ENCODE measurements at regions not wholly inside any gene's neighbourhood (a gene's known extent, or its start where the extent isn't known, plus 50 kb on each side); places are given as distances from the start of the nearest gene placed in this dataset.
"Not testable (repeated sequence)": the region's sequence is repeated elsewhere in the genome, so short reads cannot be mapped to it uniquely, and the experiment has no call there.

DNA sequence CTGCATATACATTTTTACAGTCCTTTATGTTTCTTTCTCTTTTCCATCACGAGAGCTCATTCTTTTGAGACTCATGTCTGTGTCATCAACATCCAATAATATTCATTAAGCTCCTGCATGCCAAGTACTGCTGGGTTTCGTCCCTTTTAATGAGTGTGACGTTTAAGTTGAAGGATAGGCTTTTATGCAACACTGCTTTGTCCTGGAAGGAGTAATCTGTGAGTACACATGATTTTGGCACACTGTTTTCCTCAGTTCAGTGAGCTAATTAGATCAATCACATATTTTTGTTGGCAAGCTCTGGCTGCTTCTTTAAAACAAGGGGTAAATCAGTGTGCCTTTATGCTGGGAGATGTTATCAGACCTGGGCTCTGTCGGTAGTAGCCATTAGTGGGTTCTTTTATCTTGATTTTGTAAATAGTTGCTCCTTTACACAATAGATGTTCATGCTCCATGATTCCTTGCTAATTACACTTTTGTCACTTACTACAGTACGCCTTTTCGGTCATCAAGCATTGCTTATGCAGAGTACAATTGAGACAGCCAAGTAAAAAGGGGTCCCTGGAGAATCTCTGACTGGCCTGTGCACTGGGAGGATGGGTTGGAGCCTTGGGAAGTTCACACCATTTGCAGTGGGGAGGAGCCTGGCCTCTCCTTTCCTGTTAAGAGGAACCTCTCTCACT is 132.6 kb downstream of the FHIP1A start:
- H3K4me1 ChIP-seq (ENCODE audit: low read length): no peaks in the 10 kb centered on the region
- no peak overlapping the region for H3K4me2 ChIP-seq (ENCODE audit: low read length)
- H4K20me1 ChIP-seq (ENCODE audit: insufficient read depth, low read length): no peaks in the 10 kb centered on the region
- H3K36me3 ChIP-seq (replicated peaks; ENCODE audit: low read depth, low read length): no peaks in the 10 kb centered on the region
- peaks cover 5% of the 10 kb centered on the region; the same call in 1 of the 2 replicates for H3K9me3 ChIP-seq (ENCODE audit: insufficient read depth, low read length)
- H3K27me3 ChIP-seq (ENCODE audit: low read depth, low read length): peaks cover 3% of the 10 kb centered on the region
- H2AFZ ChIP-seq (ENCODE audit: low read depth, low read length): no peak overlapping the region
- no peak overlapping the region for H3K4me3 ChIP-seq (ENCODE audit: low read length)
- TF ChIP-seq CTCF (IDR thresholded peaks at IDR 0.05; ENCODE audit: low read depth, low read length) (no peak), EZH2phosphoT487 (IDR thresholded peaks at IDR 0.05; ENCODE audit: low read depth) (no peak)
- no peaks in the 10 kb centered on the region for H3K79me2 ChIP-seq (ENCODE audit: low read length)
- no peak overlapping the region for H3K27ac ChIP-seq (ENCODE audit: low read length)
- no peak overlapping the region for H3K9ac ChIP-seq (ENCODE audit: low read length)

DNA sequence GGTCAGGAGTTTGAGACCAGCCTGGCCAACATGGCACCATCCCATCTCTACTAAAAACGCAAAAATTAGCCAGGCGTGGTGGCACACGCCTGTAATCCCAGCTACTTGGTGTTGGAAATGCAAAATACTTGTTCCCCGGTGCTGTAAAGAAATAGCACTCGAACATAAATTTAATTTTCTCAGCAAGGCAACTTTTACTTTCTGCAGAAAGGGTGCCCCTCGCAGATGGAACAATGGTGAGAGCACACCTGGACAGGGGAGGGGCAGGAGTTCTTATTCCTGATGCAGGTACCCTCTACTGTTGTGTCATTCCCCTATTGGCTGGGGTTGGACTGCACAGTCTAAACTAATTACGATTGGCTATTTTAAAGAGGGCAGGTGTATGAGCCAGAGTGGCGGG is 139.7 kb downstream of the FHIP1A start:
- no peak overlapping the region for H3K4me2 ChIP-seq (ENCODE audit: low read length)
- no peak overlapping the region for H2AFZ ChIP-seq (ENCODE audit: low read depth, low read length)
- no peak overlapping the region for H3K27ac ChIP-seq (ENCODE audit: low read length)
- H3K9ac ChIP-seq (ENCODE audit: low read length): no peak overlapping the region
- peaks cover 28% of the 10 kb centered on the region for H3K9me3 ChIP-seq (ENCODE audit: insufficient read depth, low read length)
- H3K4me3 ChIP-seq (ENCODE audit: low read length): no peak overlapping the region
- no peaks in the 10 kb centered on the region for H4K20me1 ChIP-seq (ENCODE audit: insufficient read depth, low read length)
- no peaks in the 10 kb centered on the region for H3K4me1 ChIP-seq (ENCODE audit: low read length)
- H3K27me3 ChIP-seq (ENCODE audit: low read depth, low read length): peaks cover 3% of the 10 kb centered on the region
- TF ChIP-seq CTCF (IDR thresholded peaks at IDR 0.05; ENCODE audit: low read depth, low read length) (no peak), EZH2phosphoT487 (IDR thresholded peaks at IDR 0.05; ENCODE audit: low read depth) (no peak)
- H3K79me2 ChIP-seq (ENCODE audit: low read length): no peaks in the 10 kb centered on the region
- H3K36me3 ChIP-seq (replicated peaks; ENCODE audit: low read depth, low read length): no peaks in the 10 kb centered on the region

DNA sequence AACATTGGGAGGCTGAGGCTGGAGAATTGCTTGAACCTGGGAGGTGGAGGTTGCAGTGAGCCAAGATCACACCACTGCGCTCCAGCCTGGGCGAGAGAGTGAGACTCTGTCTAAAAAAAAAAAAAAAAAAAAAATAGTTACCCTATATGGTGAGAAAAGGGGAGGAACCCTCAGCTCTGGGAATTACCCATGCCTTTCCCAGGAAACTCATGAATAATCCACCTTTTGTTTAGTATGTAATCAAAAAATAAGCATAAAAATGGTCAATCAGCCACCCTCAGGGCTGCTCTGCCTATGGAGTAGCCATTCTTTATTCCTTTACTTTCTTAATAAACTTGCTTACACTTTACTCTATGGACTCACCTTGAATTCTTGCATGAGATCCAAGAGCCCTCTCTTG is 140.4 kb downstream of the FHIP1A start:
- H3K27ac ChIP-seq (ENCODE audit: low read length); H3K27me3 ChIP-seq (ENCODE audit: low read depth, low read length); H3K9ac ChIP-seq (ENCODE audit: low read length): not testable (repeated sequence)

DNA sequence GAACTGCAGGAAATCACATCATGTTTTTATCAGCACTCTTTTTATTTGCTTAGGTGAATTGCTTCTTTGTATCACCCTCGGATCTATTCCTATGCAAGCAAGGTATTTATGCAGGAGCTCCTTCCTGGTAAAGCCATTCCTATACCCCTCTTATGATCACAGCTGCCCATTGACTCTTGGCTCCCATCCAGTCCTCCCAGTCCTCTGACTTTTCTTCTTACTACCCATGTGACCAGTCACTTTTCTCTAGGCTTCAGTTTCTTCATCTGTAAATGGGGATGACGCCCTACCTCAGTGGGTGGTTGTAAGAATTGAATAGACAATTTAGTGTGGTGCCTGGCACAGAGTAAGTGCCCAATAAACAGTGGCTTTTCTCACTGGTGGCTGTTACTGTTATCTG is 144.9 kb downstream of the FHIP1A start:
- no peak overlapping the region for H3K4me3 ChIP-seq (ENCODE audit: low read length)
- no peak overlapping the region for H3K9ac ChIP-seq (ENCODE audit: low read length)
- H3K9me3 ChIP-seq (ENCODE audit: insufficient read depth, low read length): peaks cover 7% of the 10 kb centered on the region
- no peak overlapping the region for H3K27ac ChIP-seq (ENCODE audit: low read length)
- no peak overlapping the region for H2AFZ ChIP-seq (ENCODE audit: low read depth, low read length)
- no peak overlapping the region for H3K4me2 ChIP-seq (ENCODE audit: low read length)
- H3K4me1 ChIP-seq (ENCODE audit: low read length): no peaks in the 10 kb centered on the region
- H3K36me3 ChIP-seq (replicated peaks; ENCODE audit: low read depth, low read length): no peaks in the 10 kb centered on the region
- no peak for TF ChIP-seq EZH2phosphoT487 (IDR thresholded peaks at IDR 0.05; ENCODE audit: low read depth)
- no peak for TF ChIP-seq CTCF (IDR thresholded peaks at IDR 0.05; ENCODE audit: low read depth, low read length)
- no peaks in the 10 kb centered on the region for H4K20me1 ChIP-seq (ENCODE audit: insufficient read depth, low read length)
- peaks cover 33% of the 10 kb centered on the region for H3K27me3 ChIP-seq (ENCODE audit: low read depth, low read length)
- H3K79me2 ChIP-seq (ENCODE audit: low read length): no peaks in the 10 kb centered on the region

More for the DNA sequence above, 140.4 kb downstream of the FHIP1A start:
- H3K36me3 ChIP-seq (replicated peaks; ENCODE audit: low read depth, low read length); H3K4me1 ChIP-seq (ENCODE audit: low read length); H2AFZ ChIP-seq (ENCODE audit: low read depth, low read length); H3K4me3 ChIP-seq (ENCODE audit: low read length); H3K4me2 ChIP-seq (ENCODE audit: low read length); H4K20me1 ChIP-seq (ENCODE audit: insufficient read depth, low read length); H3K79me2 ChIP-seq (ENCODE audit: low read length): not testable (repeated sequence)
- peaks cover 28% of the 10 kb centered on the region for H3K9me3 ChIP-seq (ENCODE audit: insufficient read depth, low read length)
